Activated naive CD4-positive, alpha-beta T cell treated with anti-CD3 and anti-CD28 coated beads, Interleukin-2, amount 50 U/mL, for 24 hours (primary cell): ENCODE measurements at regions not wholly inside any gene's neighbourhood (a gene's known extent, or its start where the extent isn't known, plus 50 kb on each side); places are given as distances from the start of the nearest gene placed in this dataset.

ENCODE experiments used
- H3K27ac Mint-ChIP-seq: one replicate; pipeline ENCODE4 v1.8.0; 2021; ENCODE audit warnings: mild to moderate bottlenecking, mixed read lengths
- H3K27me3 Mint-ChIP-seq: one replicate; pipeline ENCODE4 v1.8.0; 2021; ENCODE audit warnings: mixed read lengths
- H3K36me3 Mint-ChIP-seq: one replicate; pipeline ENCODE4 v1.8.0; 2021; ENCODE audit warnings: mixed read lengths
- H3K4me1 Mint-ChIP-seq: one replicate; pipeline ENCODE4 v1.8.0; 2021; ENCODE audit warnings: mixed read lengths
- H3K4me3 Mint-ChIP-seq: one replicate; pipeline ENCODE4 v1.8.0; 2021; ENCODE audit warnings: mild to moderate bottlenecking, mixed read lengths
- H3K9me3 Mint-ChIP-seq: one replicate; pipeline ENCODE4 v1.8.0; 2021; ENCODE audit warnings: mixed read lengths

GRCh38 chr22:48974443-48975315, 853.0 kb downstream of the BRD1 start:
- Mint-ChIP-seq H3K27ac (no peak overlapping the region), H3K27me3 (peaks cover 6% of the 10 kb centered on the region), H3K4me3 (no peak overlapping the region), H3K9me3 (no peaks in the 10 kb centered on the region), H3K36me3 (no peaks in the 10 kb centered on the region), H3K4me1 (no peaks in the 10 kb centered on the region)

GRCh38 chr22:48973694-48974041, 854.0 kb downstream of the BRD1 start:
- H3K4me1 Mint-ChIP-seq, result no peaks in the 10 kb centered on the region
- no peaks in the 10 kb centered on the region for H3K9me3 Mint-ChIP-seq
- H3K27me3 Mint-ChIP-seq, result peaks cover 4% of the 10 kb centered on the region
- H3K36me3 Mint-ChIP-seq, result no peaks in the 10 kb centered on the region
- H3K27ac Mint-ChIP-seq, result no peak overlapping the region
- H3K4me3 Mint-ChIP-seq, result no peak overlapping the region

- no peaks in the 10 kb centered on the region for H3K36me3 Mint-ChIP-seq
- no peaks in the 10 kb centered on the region for H3K9me3 Mint-ChIP-seq
- no peak overlapping the region for H3K27ac Mint-ChIP-seq
- no peak overlapping the region for H3K4me3 Mint-ChIP-seq
- peaks cover 4% of the 10 kb centered on the region for H3K27me3 Mint-ChIP-seq
- H3K4me1 Mint-ChIP-seq, result no peaks in the 10 kb centered on the region
Observed at GRCh38 chr22:48972979-48973693, 854.5 kb downstream of the BRD1 start.

GRCh38 chr22:48968201-48968959, 859.3 kb downstream of the BRD1 start:
- Mint-ChIP-seq H3K36me3 (no peaks in the 10 kb centered on the region), H3K27me3 (peaks cover 11% of the 10 kb centered on the region), H3K27ac (no peak overlapping the region), H3K9me3 (peaks cover 7% of the 10 kb centered on the region), H3K4me1 (no peaks in the 10 kb centered on the region), H3K4me3 (no peak overlapping the region)

- Mint-ChIP-seq H3K36me3 (no peaks in the 10 kb centered on the region), H3K27me3 (peaks cover 24% of the 10 kb centered on the region), H3K27ac (no peak overlapping the region), H3K4me1 (no peaks in the 10 kb centered on the region), H3K9me3 (peaks cover 7% of the 10 kb centered on the region), H3K4me3 (no peak overlapping the region)
Observed at GRCh38 chr22:48963405-48963804, 864.3 kb downstream of the BRD1 start.

GRCh38 chr22:48961705-48962104, 866.0 kb downstream of the BRD1 start:
- no peak overlapping the region for H3K4me3 Mint-ChIP-seq
- H3K36me3 Mint-ChIP-seq, result no peaks in the 10 kb centered on the region
- no peaks in the 10 kb centered on the region for H3K4me1 Mint-ChIP-seq
- H3K9me3 Mint-ChIP-seq, result peaks cover 7% of the 10 kb centered on the region
- no peak overlapping the region for H3K27ac Mint-ChIP-seq
- peaks cover 24% of the 10 kb centered on the region for H3K27me3 Mint-ChIP-seq

GRCh38 chr22:48960980-48961660, 866.6 kb downstream of the BRD1 start:
- Mint-ChIP-seq H3K9me3 (peaks cover 7% of the 10 kb centered on the region), H3K36me3 (no peaks in the 10 kb centered on the region), H3K4me3 (no peak overlapping the region), H3K4me1 (no peaks in the 10 kb centered on the region), H3K27ac (no peak overlapping the region), H3K27me3 (peaks cover 24% of the 10 kb centered on the region)

GRCh38 chr22:48960576-48960975, 867.1 kb downstream of the BRD1 start:
- H3K4me1 Mint-ChIP-seq, result no peaks in the 10 kb centered on the region
- H3K4me3 Mint-ChIP-seq, result no peak overlapping the region
- no peak overlapping the region for H3K27ac Mint-ChIP-seq
- H3K9me3 Mint-ChIP-seq, result peaks cover 7% of the 10 kb centered on the region
- H3K36me3 Mint-ChIP-seq, result no peaks in the 10 kb centered on the region
- H3K27me3 Mint-ChIP-seq, result peaks cover 24% of the 10 kb centered on the region

- Mint-ChIP-seq H3K27me3 (peaks cover 24% of the 10 kb centered on the region), H3K9me3 (peaks cover 7% of the 10 kb centered on the region), H3K27ac (no peak overlapping the region), H3K4me1 (no peaks in the 10 kb centered on the region), H3K4me3 (no peak overlapping the region), H3K36me3 (no peaks in the 10 kb centered on the region)
Observed at GRCh38 chr22:48959496-48959895, 868.2 kb downstream of the BRD1 start.

- Mint-ChIP-seq H3K27ac (no peak overlapping the region), H3K4me1 (no peaks in the 10 kb centered on the region), H3K27me3 (peaks cover 13% of the 10 kb centered on the region), H3K4me3 (no peak overlapping the region), H3K36me3 (no peaks in the 10 kb centered on the region), H3K9me3 (no peaks in the 10 kb centered on the region)
Observed at GRCh38 chr22:48957987-48958321, 869.7 kb downstream of the BRD1 start.

GRCh38 chr22:48957311-48957986, 870.2 kb downstream of the BRD1 start:
- no peaks in the 10 kb centered on the region for H3K4me1 Mint-ChIP-seq
- H3K9me3 Mint-ChIP-seq, result no peaks in the 10 kb centered on the region
- H3K27me3 Mint-ChIP-seq, result peaks cover 13% of the 10 kb centered on the region
- no peak overlapping the region for H3K4me3 Mint-ChIP-seq
- H3K27ac Mint-ChIP-seq, result no peak overlapping the region
- no peaks in the 10 kb centered on the region for H3K36me3 Mint-ChIP-seq

- Mint-ChIP-seq H3K4me3 (no peak overlapping the region), H3K27ac (no peak overlapping the region), H3K27me3 (peaks cover 4% of the 10 kb centered on the region), H3K36me3 (no peaks in the 10 kb centered on the region), H3K4me1 (no peaks in the 10 kb centered on the region), H3K9me3 (no peaks in the 10 kb centered on the region)
Observed at GRCh38 chr22:48955351-48956311, 872.0 kb downstream of the BRD1 start.

GRCh38 chr22:48954781-48955311, 872.8 kb downstream of the BRD1 start:
- H3K27me3 Mint-ChIP-seq, result no peaks in the 10 kb centered on the region
- no peak overlapping the region for H3K4me3 Mint-ChIP-seq
- H3K36me3 Mint-ChIP-seq, result no peaks in the 10 kb centered on the region
- no peaks in the 10 kb centered on the region for H3K9me3 Mint-ChIP-seq
- no peaks in the 10 kb centered on the region for H3K4me1 Mint-ChIP-seq
- no peak overlapping the region for H3K27ac Mint-ChIP-seq

GRCh38 chr22:48953830-48954229, 873.8 kb downstream of the BRD1 start:
- Mint-ChIP-seq H3K4me3 (no peak overlapping the region), H3K9me3 (no peaks in the 10 kb centered on the region), H3K36me3 (no peaks in the 10 kb centered on the region), H3K27me3 (peaks cover 2% of the 10 kb centered on the region), H3K4me1 (no peaks in the 10 kb centered on the region), H3K27ac (no peak overlapping the region)
